ENCODE measurements at regions not wholly inside any gene's neighbourhood (a gene's known extent, or its start where the extent isn't known, plus 50 kb on each side); places are given as distances from the start of the nearest gene placed in this dataset.

- no peak for DNase-seq
These were observed 65.1 kb downstream of the PFDN4 start for GRCh38 chr20:54272901-54273488.

GRCh38 chr20:54275359-54276111 lies 67.6 kb downstream of the PFDN4 start:
- no peak for DNase-seq

- no peak for DNase-seq
These were observed 68.8 kb downstream of the PFDN4 start for GRCh38 chr20:54276577-54277169.

GRCh38 chr20:54278262-54278661 lies 70.4 kb downstream of the PFDN4 start:
- DNase-seq, result no peak

- DNase-seq, result no peak
These were observed 74.7 kb downstream of the PFDN4 start for GRCh38 chr20:54282625-54283024.

- DNase-seq, result no peak
These were observed 75.4 kb downstream of the PFDN4 start for GRCh38 chr20:54283253-54283652.

GRCh38 chr20:54284928-54285704 lies 77.2 kb downstream of the PFDN4 start:
- DNase-seq, result peak; percentile 51

- no peak for DNase-seq
These were observed 82.7 kb downstream of the PFDN4 start for GRCh38 chr20:54290636-54291035.

GRCh38 chr20:54291339-54292010 lies 83.6 kb downstream of the PFDN4 start:
- DNase-seq, result no peak

- no peak for DNase-seq
These were observed 84.3 kb downstream of the PFDN4 start for GRCh38 chr20:54292185-54292584.

GRCh38 chr20:54293526-54293925 lies 85.6 kb downstream of the PFDN4 start:
- DNase-seq, result no peak

GRCh38 chr20:54294094-54294493 lies 86.2 kb downstream of the PFDN4 start:
- no peak for DNase-seq

- no peak for DNase-seq
These were observed 87.8 kb downstream of the PFDN4 start for GRCh38 chr20:54295686-54296085.

GRCh38 chr20:54305421-54305820 lies 97.5 kb downstream of the PFDN4 start:
- DNase-seq, result no peak

GRCh38 chr20:54306985-54307710 lies 99.3 kb downstream of the PFDN4 start:
- no peak for DNase-seq

GRCh38 chr20:54308804-54309203 lies 100.9 kb downstream of the PFDN4 start:
- no peak for DNase-seq

GRCh38 chr20:54318892-54319291 lies 111.0 kb downstream of the PFDN4 start:
- no peak for DNase-seq

- DNase-seq, result no peak
These were observed 112.3 kb downstream of the PFDN4 start for GRCh38 chr20:54320148-54320607.

GRCh38 chr20:54321352-54322087 lies 113.6 kb downstream of the PFDN4 start:
- DNase-seq, result no peak

- DNase-seq, result no peak
These were observed 115.4 kb downstream of the PFDN4 start for GRCh38 chr20:54323227-54323734.

GRCh38 chr20:54324041-54324440 lies 116.2 kb downstream of the PFDN4 start:
- no peak for DNase-seq

Measured in stimulated activated CD4-positive, alpha-beta T cell treated with anti-CD3 and anti-CD28 coated beads, Interleukin-4, amount 100 ng/mL, for 24 hours (primary cell).